DMS53 (cell line): ENCODE measurements at regions not wholly inside any gene's neighbourhood (a gene's known extent, or its start where the extent isn't known, plus 50 kb on each side); places are given as distances from the start of the nearest gene placed in this dataset.
"Not testable (repeated sequence)": the region's sequence is repeated elsewhere in the genome, so short reads cannot be mapped to it uniquely, and the experiment has no call there.

Experiments used
- DNase-seq: peaks from one replicate; lab custom pipeline; 2025; lab: John Stamatoyannopoulos, UW

DNA sequence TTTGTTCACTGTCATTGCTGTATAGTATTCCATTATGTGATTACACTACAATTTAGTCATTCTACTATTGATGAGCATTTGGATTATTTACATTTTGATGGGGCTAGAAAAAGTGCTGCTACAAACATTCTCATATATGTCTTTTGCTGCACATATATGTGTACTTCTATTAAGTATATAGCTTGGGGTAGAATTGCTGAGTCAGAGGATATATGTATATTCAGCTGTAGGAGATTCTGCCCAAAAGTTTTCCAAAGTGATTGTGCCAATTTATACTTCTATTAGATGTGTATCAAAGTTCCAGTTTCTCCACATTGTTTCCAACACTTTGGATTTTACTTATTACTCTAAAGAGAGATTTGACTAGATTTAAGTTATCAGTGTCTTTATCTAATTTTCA lies 101.7 kb upstream of the UGP2 start:
- DNase-seq, result no peak

DNA sequence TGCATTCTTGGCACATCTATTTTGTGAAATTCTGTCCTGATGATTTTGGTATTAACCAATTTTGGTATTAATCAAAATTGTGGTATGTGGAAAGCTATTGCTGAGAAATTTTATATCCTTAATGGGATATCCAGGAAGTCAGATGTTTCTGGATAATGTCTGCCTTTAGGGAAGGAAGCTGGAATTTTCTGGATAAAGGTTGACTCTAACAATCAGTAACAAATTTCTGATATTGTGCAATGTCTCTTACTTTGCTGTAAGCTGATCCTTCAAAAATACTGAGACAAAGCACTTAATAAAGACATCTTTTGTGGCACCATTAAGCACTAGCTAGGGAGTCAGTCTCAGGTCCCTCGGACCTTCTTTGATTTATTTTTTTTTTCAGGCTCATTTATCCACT lies 100.8 kb upstream of the UGP2 start:
- no peak for DNase-seq

DNA sequence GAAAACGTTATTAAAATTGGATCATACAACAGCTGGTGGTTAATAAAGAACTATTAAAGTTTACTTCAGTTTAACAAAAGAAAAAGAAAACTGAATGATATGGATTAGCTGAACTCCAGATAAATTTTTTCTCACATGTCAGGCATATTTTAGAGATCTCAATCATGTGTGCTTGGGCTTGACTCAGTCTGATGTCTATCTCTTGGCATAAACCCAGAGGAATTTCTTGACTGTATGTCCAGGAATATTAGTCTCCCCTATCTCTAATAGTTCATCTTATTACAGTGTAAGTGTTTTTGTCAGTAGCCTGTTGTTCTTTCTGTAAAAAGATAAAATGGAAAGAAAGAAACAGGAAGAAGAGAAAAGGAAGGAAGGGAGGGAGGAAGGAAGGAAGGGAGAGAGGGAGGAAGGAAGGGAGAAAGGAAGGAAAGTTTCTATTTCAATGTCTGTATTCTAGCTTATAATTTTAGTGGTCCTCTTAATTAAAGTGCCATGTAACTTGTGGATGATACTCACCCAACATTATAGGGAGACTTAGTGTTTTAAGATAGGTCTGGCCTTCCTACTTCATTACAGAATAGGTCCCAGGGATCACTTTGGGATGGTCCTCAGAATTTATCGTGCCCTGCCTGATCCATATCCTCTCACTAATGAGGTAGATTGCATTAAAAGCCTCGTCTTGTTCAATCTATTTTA lies 99.7 kb upstream of the UGP2 start:
- DNase-seq, result no peak

DNA sequence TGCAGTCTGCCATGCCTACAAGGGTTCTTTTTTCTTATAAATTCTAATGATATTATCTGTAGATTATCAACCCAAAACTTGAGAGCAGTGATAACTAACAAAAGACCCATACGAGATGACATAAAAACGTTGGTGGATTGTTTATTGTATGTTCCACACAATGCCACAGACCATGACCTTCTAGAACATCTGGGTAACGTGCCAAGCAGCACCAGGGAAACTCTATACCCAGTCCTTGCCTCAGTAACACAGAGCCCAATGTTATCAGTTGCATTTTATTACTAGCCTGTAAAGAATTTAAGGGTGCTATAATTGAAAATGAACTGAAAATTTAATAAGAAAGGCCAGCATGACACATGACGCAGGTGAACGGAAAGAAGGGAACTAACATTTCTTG lies 99.1 kb upstream of the UGP2 start:
- no peak for DNase-seq

DNA sequence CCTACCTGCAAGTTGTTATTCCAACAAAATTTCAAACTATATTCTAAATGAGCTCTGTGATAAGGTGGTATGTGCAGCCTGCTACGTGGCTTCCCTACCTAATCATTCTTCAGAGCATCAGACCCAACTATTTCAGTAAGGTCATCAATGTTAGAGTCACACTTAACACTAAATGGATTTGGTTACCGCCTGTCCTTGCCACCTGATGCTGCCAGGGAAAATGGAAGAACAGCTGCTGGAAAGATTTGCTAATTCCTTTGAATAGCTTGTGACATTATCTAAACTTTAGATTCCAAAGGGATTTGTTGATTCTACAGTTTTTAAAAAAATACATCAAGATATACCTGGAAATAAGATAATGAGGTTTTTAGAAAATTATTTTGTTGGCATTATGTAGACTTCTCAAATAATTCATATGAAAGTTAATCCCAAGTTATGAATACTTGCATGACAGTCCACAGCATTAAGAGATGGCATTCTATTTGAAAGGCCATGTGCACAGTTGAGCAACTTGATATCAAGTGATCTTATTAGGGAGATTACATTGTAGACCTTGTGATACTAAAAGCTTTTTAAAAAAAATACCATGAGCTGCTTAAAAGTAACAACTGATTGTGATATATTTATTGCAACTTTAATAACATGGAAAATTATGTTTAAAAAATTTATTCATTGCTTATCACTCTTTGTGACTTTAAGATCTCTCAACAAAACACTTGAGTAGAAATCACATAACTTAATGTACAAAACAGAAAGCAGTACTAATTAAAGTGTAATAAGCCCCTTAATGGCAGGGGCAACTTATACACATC lies 98.3 kb upstream of the UGP2 start:
- no peak for DNase-seq

DNA sequence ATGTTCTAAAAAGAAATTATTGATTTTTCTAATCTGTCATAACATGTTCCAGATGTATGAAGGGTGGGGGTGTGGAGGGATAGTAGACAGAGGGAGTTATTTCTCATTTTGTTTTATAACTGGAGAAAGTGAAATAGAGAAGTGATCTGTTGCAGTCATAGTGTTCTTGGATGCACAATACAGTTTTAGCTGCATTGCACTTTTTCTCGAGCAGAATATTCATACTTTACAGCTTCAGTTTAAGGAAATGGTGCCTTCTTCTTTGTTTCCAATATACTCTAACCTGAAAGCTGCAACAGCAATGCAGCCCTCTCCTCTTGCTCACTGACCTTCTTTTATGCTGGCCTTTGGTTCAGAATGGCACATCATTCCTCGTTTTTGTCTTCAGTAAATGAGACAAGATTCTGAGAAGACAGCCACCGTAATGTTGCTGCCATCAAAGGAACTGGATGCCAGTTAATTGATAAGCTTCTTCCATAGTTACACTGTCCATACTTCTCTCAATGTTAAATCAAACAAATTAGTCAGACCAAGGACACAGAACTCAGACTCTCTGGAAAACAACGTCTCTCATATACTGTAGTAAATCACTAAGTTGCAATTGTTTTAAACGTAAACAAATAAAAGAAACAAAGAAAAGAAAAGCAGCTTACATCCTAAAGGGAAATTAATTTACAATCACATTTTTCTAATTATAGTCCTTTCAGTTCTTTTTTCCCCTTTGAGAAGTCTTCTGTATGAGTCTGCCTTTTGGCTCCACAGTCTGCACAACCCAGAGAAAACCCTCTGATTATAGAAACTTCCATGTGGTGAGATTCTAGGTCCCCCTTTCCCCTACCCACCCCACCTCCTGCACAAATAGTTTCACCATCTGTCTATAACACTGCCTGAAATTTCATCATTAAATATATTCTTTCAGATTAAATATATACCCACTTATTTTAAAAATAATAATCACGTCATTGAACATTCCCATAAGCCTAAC lies 97.4 kb upstream of the UGP2 start:
- no peak for DNase-seq

DNA sequence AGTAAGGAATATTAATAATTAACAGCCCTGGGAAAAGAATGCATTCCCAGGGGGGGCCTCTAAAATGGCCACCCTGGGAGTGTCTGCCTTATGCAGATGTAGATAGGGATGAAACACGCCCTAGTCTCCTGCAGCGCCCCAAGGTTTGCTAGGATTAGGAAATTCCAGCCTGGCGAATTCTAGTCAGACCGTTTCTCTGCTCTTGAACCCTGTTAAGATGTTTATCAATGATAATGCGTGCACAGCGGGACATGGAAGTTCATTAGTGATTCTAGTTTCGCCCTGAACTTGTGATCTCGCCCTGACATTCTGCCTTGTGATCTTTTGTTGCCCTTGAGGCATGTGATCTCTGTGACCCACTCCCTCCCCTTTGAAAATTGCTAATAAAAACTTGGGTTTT lies 95.1 kb upstream of the UGP2 start:
- DNase-seq, result not testable (repeated sequence)

DNA sequence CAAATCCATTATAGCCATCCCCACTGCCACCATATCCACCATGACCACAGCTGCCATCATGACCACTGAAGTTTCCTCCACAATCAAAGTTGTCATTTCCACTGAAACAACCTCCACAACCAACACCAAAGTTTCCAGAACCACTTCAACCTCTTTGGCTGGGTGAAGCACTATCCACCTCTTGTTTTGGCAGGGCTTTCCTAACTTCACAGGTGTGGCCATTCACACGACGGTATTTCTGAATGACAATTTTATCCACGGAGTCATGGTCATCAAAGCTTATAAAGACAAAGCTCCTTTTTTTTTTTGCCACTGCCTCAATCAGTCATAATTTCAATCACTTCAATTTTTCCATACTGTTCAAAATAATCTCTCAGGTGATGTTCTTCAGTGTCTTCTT lies 89.8 kb upstream of the UGP2 start:
- no peak for DNase-seq

DNA sequence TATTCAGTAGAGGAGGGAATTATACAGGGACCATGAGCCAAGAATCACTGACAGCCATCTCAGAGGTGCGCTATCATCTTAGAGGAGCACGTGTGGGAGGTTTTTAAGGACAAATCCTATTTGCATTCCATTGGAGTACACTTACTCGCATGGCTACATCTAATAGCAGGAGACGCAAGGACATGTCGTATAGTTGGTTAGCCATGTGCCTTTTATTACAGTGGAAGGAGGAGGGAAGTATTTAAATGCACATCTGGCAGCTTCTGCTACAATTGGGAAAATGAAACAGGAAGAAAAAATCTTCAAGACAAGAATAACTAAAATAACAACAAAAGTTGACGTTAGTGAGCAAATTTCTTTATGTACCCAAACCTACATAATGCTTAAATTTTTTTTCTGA lies 86.5 kb upstream of the UGP2 start:
- no peak for DNase-seq

DNA sequence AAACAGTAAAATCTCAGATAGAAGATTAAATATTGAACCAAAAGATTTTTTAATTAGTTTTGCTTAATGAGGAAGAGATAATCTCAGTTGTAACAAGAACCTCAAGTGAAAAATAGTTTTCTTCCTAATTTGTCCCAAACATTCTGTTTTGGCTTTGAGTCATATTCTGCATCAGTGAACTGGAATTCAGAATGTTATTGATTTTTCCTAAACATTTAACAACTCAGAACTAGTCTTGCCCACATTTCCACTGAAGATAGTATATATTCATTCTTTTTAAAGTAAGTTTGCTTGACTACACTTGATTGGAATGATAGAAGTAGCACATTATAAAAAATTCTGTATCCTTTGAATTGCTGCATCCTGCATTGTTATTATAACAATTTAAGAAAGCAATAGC lies 85.7 kb upstream of the UGP2 start:
- DNase-seq, result no peak

DNA sequence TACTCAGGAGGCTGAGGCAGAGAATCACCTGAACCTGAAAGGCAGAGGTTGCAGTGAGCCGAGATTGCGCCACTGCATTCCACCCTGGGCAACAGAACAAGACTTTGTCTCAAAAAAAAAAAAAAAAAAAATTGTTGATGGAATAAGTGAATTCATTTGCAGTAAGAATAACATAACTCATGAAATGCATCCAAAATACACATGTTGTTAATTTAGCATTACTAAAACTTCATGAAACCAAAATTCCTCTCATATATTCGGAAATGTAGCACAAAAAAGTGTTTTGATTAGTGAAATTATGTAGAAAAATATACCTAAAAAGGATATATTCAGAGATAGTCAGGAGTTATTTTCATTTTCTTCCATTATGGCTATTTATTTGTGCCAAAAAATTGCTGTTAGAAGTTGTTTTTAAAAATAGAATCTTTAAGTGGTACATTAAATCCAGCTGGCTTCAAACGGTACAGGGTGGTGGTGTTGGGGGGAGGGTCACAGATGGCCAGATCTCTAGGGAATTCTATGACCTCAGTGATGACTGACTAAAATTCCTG lies 78.2 kb upstream of the UGP2 start:
- no peak for DNase-seq

DNA sequence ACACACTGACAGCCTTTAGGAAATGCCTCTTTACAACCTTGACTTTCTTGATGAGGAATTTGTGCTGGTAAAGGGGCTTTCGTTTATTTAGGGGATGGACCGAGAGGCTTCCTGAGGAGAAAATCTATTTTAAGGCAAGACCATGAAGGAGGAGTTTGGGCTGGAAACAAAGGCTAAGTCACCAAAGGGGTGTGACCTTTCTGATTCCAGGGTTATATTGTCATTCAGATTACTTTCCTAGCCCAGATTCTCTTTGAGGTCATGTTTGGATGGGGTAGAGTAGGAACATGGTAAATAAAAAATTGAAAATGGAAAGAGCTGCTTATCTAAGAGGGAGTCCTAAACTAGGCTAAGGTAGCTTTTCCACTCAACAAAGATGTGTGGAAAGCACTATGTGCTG lies 77.1 kb upstream of the UGP2 start:
- no peak for DNase-seq

DNA sequence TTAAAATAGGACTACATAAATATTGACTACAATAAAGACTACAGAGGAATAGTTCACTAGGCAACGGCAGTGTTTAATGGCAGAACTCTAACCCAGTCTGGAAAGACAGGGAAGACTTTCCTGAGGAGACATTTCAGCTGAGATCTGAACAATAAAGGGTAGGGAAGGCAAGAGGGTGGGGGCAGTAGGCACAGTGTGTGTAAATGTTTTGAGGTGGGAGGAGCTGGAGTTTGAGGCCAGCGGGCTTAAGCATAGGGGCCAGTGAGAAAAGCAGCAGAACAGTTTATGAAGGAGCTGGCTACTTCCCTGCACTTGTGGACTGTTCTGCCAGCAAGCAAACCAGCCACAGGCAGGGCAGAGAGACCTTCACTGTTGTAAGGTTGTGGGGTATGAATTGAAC lies 76.6 kb upstream of the UGP2 start:
- no peak for DNase-seq

DNA sequence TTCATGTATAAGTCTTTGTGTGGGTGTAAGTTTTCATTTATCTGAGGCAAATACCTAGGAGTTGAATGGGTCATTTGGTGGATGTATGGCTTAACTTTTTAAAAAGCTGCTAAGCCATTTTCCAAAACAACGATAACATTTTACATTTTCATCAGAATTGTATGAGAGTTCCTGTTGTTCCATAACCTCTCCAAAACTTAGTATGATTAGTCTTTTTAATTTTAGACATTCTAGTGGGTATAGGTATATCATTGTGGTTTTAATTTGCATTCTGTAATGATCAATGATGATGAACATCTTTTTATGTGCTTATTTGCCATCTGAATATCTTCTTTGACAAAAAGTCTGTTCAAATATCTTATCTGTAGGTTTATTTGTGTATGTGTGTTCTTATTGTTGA lies 74.4 kb upstream of the UGP2 start:
- DNase-seq, result no peak

DNA sequence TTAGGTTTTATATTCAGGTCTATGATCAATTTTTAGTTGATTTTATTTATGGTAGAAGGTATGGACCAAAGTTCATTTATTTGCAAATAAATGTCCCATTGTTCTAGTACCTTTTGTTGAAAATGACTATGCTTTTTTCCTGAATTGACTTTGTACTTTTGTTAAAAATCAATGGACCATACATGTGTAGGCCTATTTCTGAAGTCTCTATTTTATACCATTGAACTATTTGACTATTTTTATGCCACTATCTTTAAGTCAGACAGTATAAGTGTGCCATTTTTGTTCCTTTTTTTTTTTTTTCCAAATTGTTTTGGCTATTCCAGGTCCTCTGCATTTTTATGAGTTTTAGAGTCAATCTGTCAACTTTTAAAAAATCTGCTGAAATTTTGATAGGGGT lies 73.6 kb upstream of the UGP2 start:
- DNase-seq, result no peak

DNA sequence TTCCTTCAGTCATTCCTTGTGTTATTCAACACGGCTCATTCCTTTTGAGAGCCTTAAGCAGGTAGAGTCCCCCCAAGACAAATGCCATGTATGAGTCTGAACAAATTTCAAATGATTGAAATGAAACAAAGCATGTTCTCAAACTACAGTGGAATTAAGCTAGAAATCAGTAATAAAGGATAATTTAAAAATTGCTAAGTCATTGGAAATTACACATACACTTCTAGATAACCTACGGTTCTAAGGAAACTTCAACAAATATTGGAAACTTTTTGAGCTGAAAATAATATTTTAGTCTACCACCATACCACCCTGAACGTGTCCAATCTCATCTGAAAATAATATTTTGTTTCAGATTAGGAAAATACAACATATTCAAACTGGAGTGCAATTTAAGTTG lies 71.8 kb upstream of the UGP2 start:
- no peak for DNase-seq

DNA sequence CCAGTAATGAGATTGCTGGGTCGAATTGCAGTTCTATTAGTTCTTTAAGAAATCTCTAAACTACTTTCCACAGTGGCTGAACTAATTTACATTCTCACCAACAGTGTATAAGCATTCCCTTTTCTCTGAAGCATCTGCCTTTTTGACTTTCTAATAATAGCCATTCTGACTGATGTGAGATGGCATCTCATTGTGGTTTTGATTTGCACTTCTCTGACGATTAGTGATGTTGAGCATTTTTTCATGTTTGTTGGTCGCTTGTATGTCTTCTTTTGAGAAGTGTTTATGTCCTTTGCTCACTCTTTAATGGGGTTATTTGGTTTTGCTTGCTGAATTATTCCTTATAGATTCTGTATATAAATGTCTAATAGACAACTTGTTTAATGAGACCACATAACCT lies 69.6 kb upstream of the UGP2 start:
- DNase-seq, result no peak

DNA sequence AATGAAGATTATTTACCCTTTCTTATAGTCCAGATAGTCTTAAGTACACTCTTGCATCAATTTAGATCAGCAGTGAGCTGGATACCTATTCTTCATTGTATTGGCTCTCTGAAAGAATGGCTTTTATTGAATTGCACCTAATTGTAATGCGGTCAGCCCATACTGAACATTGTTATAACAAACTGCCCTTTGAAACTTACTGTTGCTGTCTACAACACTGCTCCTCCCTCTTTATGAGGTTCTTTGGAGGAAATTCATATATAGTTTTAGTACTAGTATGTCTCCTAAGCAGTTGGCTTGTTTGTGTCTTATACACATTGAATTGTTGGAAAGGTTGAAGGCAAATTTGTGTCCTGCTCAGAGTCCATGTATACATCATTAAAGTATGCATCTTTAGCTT lies 66.5 kb upstream of the UGP2 start:
- DNase-seq, result no peak

DNA sequence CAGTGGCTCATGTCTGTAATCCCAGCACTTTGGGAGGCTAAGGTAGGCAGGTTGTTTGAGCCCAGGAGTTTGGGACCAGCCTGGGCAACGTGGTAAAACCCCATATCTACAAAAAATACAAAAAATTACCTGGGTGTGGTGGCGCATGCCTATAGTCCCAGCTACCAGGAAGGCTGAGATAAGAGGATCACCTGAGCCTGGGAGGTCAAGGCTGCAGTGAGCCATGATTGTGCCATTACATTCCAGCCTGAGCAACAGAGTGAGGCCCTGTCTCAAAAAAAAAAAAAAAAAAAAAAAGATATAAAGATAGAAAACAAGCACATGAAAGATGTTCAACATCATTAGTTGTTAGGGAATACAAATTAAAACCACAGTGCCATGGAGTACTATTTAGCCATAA lies 65.3 kb upstream of the UGP2 start:
- DNase-seq, result no peak

DNA sequence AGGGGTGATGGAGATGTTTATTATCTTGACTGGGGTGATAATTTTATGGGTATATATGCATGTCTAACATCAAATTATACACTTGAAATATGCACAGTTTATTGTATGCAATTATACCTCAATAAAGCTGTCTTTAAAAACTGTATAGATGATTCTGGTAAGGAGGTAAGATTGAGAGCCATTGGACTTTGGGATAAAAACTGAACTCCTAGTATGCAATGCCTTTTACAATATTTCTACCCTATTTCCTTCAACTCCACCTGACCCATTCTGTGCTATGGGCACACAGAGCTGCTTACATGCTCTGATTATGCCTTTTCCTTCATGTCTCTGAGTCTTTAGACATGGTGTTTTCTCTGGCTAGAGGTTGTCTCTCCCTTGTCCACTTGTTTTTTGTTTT lies 63.9 kb upstream of the UGP2 start:
- no peak for DNase-seq

DNA sequence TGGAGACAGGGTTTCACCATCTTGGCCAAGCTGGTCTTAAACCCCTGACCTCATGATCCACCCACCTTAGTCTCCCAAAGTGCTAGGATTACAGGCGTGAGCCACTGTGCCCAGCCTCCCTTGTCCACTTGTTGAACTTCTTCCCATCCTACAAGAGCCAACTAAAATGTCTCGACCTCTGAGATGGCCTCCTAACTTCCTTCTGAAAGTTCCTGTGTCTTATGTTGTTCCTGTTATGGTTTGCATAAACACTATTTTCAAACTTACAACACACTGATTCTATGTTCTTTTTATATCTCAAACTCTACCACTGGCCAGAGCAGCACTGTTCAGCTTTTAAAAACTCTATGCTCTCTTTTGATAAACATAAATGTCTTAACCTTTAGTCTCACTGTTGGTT lies 63.3 kb upstream of the UGP2 start:
- no peak for DNase-seq

DNA sequence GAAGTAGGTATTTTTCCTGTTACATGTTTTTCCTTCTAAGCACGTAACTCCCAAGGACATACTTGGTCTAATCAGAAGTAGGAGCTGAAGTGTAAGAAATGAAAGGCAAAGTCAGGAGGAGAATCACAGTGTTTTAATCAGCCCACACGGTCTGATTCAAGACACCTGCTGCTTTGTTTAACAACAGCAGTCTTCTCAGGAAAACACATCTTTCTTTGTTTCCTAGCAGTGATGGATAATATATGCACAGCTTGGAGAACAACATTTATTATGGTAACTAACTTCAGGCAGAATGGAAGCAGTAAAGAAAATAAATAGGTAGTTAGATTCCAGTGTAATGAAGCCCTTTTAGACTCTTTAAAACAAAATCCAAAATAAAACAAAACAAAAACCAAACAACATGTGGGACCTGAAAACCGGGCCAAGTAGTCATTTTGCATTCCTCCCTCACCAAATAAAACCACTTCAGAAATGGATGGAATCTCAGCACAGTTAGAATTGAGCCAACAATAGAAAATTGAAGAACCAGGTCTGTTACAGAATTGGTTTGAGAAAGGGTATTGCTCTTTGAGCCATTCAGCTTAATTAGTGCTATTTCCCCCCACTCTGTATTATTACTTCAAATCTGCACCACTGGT lies 61.1 kb upstream of the UGP2 start:
- DNase-seq, result no peak
